Epithelial cell of esophagus (primary cell): ENCODE measurements at regions not wholly inside any gene's neighbourhood (a gene's known extent, or its start where the extent isn't known, plus 50 kb on each side); places are given as distances from the start of the nearest gene placed in this dataset.
"Not testable (repeated sequence)": the region's sequence is repeated elsewhere in the genome, so short reads cannot be mapped to it uniquely, and the experiment has no call there.

ENCODE experiments used
- DNase-seq: peaks from one replicate; pipeline ENCODE4 v3.0.0; 2010; ENCODE audit warnings: low read depth
- H3K4me3 ChIP-seq: 2 replicates; pipeline ENCODE4 v1.5.1; 2011; ENCODE audit warnings: mild to moderate bottlenecking, low read length, control low read depth
- TF ChIP-seq, protein P1 (sequence below): IDR thresholded peaks from 2 replicates; pipeline ENCODE4 v1.5.1; 2011; ENCODE audit warnings: low read depth, mild to moderate bottlenecking, low read length, control low read depth, inconsistent platforms; ENCODE audit not compliant: insufficient read depth; ENCODE audit errors: missing control alignments

DNA sequence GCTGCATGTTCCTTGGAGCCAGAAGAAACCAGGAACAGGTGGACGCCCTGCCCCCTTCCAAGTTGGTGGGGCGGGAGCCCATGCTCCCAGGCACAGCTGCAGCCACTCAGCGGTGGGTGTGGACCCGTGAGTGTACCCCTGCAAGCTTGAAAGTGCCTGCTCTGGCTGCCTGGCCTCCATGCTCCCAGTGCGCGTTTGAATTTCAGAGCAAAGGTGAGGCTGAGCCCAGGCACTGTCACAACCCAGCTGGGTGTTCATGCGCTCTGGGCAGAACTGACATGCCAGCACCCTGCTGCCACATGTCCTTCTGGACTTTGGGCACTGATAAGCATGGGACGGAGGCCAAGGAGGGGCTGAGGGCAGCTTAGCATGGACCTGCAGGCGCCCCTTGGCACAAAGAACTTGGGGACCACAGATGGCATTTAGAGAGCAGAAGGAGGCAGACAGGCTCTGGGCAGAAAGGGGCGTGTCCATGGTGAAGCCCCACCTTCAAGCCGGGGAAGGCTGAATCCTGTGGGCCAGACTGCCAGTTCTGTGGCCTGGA, 402.0 kb upstream of the NRG3 start:
- no peak overlapping the region for H3K4me3 ChIP-seq
- no peak for DNase-seq
- TF ChIP-seq, protein P1, sequence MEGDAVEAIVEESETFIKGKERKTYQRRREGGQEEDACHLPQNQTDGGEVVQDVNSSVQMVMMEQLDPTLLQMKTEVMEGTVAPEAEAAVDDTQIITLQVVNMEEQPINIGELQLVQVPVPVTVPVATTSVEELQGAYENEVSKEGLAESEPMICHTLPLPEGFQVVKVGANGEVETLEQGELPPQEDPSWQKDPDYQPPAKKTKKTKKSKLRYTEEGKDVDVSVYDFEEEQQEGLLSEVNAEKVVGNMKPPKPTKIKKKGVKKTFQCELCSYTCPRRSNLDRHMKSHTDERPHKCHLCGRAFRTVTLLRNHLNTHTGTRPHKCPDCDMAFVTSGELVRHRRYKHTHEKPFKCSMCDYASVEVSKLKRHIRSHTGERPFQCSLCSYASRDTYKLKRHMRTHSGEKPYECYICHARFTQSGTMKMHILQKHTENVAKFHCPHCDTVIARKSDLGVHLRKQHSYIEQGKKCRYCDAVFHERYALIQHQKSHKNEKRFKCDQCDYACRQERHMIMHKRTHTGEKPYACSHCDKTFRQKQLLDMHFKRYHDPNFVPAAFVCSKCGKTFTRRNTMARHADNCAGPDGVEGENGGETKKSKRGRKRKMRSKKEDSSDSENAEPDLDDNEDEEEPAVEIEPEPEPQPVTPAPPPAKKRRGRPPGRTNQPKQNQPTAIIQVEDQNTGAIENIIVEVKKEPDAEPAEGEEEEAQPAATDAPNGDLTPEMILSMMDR: no peak

DNA sequence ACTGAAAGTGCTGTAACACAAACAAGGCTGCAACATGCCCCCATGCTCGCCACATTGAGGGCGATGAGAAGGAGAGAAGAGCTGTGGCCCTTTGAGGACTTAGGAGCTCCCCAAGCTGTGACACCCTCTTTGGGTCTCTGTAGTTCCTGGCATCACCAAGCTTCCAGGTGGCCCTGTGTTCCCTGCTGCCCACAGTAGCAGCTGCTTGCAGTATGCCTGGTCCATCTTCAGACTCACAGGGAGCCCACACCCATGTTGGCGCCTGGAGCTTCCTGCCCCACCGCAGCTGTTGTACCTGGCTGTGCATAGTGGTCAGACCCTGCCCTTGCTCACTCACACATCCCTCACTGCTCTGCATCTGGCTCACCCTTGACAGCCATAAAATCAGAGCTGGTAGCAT, 401.2 kb upstream of the NRG3 start:
- no peak for DNase-seq
- TF ChIP-seq, protein P1: no peak
- H3K4me3 ChIP-seq: no peak overlapping the region

DNA sequence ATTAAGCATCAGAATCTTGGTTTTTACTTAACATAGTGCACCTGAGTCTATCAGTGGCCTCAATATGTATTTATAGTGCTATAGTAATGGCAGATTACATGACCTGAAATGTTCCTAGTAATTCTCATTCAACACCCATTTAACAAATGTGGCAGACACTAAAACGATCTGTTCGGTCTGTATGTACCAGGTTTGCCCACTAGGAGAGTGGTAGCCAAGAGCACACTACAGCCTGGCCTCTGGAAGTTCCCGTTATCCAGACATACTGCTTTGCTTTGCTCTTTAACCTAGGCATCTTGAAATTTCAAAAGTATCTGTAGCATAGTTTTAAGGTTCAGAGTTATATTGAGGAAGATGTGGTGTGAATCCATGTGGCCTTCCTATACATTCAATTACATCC, 395.7 kb upstream of the NRG3 start:
- DNase-seq: no peak
- TF ChIP-seq, protein P1: no peak
- H3K4me3 ChIP-seq: no peak overlapping the region

DNA sequence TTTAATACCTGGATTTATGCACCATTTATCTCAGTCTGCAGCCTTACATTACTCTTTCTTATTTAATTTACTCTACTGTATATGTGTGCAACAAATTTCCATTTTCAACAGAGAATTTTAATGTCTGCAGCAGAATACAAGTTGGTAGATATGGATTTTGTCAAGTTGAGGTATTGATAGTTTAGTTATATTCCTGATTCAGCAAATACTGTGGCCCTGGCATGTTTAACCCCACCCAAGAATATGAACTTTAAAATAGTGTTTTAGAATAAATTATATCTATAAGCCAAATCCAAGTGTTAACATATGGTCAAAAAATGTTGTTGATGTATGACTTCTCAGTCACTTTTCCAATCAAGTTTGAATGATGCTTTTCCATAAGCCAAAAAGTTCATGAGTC, 378.4 kb upstream of the NRG3 start:
- no peak overlapping the region for H3K4me3 ChIP-seq
- TF ChIP-seq, protein P1: no peak
- DNase-seq: no peak

DNA sequence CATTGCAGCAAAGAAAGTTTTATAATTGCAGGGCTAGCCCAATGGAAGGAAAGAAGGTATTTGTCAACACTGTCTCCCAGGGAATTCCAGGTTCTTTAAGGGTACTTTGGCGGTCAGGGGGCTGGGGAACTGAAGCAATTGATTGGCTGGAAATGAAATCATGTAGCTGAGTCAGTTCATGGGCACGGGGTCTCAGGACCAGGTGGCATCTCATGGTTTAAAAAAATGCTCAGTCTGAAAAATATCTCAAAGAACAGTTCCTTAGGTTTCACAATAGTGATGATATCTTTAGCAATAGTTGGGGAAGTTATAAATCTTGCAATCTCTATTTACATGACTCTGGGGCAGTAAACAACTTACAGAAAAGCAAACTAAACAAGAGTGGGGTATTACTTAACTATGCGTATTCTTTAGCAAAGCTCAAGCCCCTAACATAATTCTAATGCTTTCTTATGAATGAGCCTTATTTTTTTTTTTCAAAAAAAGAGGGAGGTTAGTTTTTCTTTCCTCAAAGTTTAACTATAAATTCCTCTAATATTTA, 376.9 kb upstream of the NRG3 start:
- H3K4me3 ChIP-seq: no peak overlapping the region
- TF ChIP-seq, protein P1: no peak
- DNase-seq: no peak

DNA sequence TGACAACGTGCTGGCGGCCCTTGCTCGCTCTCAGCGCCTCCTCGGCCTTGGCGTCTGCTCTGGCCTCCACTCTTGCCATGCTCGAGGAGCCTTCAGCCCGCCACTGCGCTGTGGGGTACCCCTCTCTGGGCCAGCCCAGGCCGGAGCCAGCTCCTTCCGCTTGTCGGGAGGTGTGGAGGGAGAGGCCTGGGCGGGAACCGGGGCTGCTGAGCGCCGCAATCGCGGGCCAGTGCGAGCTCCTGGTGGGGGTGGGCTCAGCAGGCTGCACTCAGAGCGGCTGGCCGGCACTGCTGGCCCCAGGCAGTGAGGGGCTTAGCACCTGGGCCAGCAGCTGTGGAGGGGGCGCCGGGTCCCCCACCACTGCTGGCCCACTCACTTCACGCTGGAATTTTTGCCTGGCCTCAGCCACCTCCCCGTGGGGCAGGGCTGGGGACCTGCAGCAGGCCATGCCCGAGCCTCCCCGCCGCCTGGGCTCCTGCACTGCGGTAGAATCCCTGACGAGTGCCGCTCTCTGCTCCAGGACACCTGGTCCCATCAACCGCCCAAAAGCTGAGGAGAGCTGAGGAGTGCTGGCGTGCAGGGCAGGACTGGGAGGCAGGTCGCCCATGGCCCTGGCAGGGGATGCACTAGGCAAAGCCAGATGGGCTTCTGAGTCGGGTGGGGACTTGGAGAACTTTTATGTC, 372.2 kb upstream of the NRG3 start:
- no peak for DNase-seq
- TF ChIP-seq, protein P1: no peak
- no peak overlapping the region for H3K4me3 ChIP-seq

DNA sequence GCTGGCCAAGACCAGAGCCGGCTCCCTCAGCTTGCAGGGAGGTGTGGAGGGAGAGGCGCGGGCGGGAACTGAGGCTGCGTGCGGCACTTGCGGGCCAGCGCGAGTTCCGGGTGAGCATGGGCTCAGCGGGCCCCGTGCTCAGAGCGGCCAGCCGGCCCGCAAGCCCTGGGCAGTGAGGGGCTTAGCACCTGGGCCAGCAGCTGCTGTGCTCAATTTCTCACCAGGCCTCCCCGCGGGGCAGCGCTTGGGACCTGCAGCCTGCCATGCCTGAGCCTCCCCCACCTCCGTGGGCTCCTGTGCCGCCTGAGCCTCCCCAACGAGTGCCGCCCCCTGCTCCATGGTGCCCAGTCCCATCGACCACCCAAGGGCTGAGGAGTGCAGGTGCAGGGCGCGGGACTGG, 369.2 kb upstream of the NRG3 start:
- H3K4me3 ChIP-seq, DNase-seq: not testable (repeated sequence)
